GM19238 (cell line): ENCODE measurements at regions not wholly inside any gene's neighbourhood (a gene's known extent, or its start where the extent isn't known, plus 50 kb on each side); places are given as distances from the start of the nearest gene placed in this dataset.
"Not testable (repeated sequence)": the region's sequence is repeated elsewhere in the genome, so short reads cannot be mapped to it uniquely, and the experiment has no call there.

ENCODE experiments used
- DNase-seq: peaks from one replicate; pipeline ENCODE4 v3.0.0; 2011; ENCODE audit warnings: low spot score; ENCODE audit not compliant: insufficient read length

DNA sequence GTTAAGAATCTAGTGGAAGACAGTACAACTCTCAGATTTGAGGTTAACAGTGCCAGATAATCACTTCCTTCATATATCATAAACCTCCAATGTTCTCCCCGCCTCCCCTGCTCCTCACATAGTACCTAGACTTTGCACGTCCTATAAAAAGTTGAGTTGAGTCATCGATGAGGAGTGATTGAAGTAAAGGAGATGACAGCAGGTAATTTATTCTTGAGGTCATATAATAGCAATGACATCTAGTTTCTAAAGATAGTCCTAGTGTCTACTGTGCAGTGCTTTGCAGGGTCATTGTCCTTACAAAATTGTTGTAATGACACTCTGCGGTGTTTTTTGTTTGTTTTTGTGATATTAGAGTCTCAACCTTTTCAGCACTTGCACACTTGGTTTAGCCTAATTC lies 510.5 kb upstream of the LRFN5 start:
- no peak for DNase-seq

DNA sequence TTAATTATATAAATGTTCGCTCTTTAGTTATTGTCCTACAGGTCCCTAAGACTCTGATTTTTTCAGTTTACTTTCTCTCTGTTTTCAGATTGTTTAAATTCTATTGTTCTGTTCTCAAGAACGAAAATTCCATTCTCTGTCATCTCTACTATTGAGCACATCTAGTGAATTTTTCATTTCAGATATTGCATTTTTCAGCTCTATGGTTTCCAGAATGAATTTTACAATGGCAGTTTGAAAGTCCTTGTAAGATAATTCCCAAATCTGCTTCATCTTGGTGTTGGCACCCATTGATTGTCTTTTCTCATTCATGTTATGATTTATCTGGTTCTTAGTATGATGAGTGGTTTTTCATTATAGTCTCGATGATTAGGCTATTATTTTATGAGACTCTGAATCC lies 519.6 kb upstream of the LRFN5 start:
- no peak for DNase-seq

DNA sequence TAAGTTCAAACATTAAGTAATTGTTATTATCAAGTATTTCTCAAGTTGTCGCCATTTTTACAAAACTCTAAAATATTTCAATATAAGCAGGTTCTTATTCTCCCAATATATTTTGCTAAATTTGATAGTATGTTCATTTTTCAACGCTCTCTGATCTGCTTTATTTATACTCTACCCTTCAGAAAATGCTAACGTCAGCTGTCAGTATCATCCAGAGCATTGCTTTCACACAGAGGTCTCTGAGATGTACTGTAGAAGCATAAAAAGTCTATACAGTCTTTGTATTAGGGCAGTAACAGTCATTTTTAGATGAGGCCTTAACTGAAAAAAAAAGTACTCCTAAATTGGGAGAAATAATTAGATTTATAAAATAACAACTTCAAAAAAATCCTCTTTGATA lies 533.1 kb upstream of the LRFN5 start:
- DNase-seq, result no peak

DNA sequence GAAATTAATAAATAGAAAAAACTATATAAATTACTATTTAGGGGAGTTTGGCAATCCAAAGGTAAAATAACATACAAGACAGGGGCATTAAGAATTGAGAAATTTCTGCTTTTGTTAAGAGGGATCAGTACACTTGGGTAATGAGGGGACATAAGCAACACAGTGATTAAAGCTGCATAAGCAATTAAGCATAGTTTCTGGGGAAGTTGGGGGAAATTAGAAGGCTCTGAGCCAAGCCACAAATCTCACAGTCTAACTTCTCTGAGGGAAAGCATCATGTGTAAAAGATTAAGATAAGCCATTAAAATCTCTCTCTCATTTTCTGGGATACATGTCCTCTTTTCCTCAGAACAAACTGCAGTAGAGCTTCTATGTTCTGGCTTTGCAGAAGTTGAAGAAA lies 533.9 kb upstream of the LRFN5 start:
- no peak for DNase-seq

DNA sequence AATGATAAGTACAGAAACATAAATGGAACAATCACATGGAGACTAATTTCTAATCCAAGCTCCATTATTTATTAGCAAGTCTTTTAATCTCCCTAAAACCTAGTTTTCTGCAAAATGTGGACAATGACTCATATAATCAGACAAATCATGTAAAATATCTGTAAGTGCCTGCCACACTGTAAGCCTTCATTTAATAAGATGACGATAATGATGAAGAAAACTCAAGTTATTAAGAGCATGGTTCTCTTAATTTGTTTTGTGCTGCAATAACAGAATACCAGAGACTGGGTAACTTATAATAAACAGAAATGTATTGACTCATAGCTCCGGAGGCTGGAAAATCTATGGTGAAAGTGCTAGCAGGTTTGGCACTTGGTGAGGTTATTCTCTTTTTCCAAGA lies 535.3 kb upstream of the LRFN5 start:
- no peak for DNase-seq

DNA sequence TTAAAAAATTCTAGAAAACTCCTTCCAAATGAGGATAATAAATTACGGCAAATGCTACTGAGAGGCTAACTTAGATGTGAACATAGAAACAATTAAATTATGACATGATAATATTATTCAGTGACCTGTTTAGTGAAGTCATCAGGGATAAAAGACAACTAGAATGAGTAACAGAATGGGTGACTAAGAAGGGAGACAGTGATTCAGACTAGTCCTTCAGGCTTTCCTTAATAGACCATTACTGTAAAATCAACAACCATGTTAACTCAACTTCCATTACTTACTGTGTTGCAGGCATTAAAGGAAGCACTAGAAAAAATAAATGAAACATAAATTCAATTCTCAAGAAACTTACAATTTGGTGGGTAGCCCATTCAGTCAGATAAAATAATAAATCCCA lies 543.9 kb upstream of the LRFN5 start:
- no peak for DNase-seq

DNA sequence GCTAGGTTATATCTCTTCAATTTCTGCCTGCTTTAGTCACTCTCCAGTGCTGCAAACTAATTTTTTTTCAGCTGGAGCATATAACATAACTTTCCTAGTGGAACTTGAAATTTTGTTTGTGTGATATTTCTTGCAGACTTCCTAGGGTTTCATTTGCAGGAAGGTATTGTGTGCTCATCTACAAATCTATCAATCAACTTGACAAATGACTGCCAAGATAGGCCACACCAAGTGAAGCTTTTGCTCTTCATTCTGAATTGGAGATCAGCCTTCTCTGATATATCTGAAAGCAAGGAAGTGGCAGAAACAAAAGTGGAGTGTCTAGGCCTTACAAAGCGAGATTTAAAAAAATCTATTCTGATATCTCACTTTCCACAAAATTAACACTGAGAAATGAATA lies 551.1 kb upstream of the LRFN5 start:
- no peak for DNase-seq

DNA sequence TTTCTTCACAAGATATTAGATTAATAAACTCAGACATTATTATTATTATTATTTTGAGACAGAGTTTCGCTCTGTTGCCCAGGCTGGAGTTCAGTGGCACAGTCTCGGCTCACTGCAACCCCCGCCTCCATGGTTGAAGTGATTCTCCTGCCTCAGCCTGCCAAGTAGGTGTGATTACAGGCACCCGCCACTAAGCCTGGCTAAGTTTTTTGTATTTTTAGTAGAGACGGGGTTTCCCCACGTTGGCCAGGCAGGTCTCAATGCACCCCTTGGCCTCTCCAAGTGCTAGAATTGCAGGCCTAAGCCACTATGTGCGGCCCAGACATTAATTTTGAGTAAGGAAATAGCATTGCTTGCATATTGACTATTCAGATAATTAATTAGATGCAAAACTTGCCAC lies 554.9 kb upstream of the LRFN5 start:
- no peak for DNase-seq

DNA sequence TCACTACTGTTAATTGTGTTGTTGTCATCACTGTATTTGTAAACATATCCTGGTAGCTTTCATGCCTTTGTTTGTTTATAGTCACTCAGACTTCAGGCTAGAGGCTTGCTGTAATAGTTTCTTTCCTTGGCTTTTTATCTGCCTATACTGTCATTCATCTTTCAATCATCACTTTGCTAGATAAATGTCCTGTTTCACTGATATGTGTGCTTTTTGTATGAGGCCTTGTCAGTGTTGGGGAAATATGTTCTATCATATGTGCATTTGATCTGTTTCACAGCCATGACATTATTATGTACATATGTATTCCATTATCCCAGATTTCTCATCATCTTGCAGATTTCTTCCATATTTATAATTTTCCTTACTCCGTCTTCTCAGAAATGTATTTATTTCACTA lies 558.9 kb upstream of the LRFN5 start:
- DNase-seq, result no peak

DNA sequence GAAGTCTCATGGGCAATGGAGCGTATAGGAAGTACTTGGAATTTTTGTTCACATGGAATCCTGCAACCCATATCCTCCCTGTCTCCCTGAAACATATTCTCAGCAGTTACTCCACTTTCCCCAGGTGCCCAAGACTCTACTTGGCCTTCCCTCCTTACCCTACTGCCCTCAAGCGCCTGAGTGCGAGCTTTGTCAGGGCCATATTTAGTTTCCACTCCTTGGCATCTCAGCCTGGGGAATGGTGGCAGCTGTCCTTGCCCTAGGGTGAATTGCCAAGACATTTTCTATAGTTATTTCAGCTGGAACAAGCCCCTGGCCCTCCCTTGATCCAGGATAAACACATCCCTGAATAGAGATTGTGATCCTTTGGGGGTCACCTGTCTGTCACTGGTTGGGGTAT lies 569.3 kb upstream of the LRFN5 start:
- no peak for DNase-seq

DNA sequence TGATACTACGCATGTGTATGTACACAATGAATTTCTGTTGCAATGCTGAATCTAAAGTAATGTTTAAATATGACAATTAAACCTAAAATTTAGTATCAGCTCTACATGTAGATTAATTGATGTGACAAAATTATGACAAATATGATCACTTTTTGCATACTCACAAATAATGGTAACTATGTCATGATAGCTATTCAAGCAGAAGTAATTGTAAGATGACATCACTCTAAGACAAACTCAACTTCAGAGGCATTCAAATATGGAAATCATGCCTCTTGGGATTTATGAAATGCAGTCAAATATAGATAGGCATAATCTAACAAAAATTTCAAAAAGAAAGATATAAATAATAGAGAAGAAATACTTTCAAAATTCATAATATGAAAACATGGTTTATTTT lies 571.7 kb upstream of the LRFN5 start:
- no peak for DNase-seq

DNA sequence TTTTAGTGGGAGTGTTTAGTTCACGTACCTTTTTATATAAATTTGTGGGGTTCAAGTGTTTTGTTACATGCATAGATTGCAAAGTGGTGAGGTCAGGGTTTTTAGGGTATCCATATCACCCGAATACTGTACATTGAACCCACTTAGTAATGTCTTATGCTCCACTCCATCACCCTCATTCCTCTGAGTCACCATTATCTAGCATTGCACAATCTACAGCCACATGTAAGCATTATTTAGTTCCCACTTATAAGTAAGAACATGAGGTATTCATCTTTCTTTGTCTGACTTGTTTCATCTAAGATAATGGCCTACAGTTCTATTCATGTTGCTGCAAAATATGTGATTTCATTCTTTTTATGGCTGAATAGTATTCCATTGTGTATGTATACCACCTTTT lies 583.7 kb upstream of the LRFN5 start:
- DNase-seq, result no peak

DNA sequence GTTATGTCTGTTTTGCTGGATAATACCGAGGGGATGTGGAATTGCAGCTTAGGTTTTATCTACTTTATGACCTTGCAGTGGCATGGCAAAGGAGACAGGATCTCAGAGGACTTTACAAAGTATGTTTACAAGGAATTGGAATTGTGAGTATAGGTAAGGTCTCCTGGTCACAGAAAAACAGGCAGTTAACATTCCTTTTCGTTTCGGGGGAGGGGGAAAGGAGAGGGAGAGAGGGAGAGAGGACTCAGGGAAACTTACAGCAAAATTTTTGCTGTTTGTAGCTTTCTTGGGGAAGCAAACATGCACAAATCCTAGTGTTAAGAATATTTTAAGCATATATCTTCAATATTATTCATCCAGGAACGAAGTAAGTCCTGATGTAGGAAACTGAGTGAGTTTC lies 590.5 kb upstream of the LRFN5 start:
- no peak for DNase-seq

DNA sequence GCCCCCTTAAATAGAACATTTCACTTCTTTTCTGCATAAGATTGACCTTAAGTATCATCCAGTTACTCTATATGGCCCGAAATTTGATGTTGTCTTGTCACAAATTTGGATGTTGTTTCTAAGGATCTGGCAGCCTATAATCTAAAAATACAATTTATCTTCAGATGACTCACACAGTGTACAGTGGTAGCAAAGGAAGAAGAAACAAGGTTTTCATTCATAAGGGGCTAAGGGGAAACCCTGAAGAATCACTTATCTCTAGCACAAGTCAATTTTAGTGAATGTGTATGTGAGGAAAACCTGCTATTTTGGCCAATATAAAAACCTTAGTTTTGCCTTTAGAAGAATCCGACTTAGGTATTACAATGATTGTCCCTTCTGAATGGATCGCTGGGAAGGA lies 606.3 kb upstream of the LRFN5 start:
- DNase-seq, result no peak

DNA sequence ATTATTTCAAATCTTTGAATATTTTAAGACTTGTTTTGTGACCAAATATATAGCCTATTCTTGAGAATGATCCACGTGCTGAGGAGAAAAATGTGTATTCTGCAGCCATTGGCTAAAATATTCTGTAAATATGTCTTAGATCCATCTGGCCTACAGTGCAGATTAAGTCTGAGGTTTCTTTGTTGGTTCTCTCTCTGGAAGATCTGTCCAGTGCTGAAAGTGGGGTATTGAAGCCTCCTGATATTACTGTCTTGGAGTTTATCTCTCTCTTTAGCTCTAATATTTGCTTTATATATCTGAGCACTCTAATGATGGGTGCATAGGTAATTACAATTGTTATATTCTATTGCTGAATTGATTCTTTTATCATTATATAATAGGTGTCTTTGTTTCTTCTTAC lies 617.4 kb upstream of the LRFN5 start:
- no peak for DNase-seq

DNA sequence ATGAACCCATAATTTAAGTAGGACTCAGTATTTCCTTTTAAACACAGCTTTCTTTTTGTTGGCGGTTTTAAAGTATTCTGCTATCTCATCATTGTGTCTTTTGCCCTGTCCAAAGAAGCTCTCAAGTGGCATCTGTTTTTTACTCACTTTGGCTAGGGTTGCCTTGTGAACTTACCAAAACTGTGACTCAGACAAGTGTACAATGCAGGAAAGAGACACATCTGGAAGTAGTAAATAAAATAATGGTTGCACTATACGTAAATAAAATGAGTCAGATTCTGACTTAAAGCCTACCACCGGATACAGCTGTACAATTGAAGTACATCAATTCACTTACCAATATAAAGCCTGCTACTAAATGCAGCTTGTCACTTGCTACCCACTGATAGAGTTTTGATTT lies 619.2 kb upstream of the LRFN5 start:
- no peak for DNase-seq

DNA sequence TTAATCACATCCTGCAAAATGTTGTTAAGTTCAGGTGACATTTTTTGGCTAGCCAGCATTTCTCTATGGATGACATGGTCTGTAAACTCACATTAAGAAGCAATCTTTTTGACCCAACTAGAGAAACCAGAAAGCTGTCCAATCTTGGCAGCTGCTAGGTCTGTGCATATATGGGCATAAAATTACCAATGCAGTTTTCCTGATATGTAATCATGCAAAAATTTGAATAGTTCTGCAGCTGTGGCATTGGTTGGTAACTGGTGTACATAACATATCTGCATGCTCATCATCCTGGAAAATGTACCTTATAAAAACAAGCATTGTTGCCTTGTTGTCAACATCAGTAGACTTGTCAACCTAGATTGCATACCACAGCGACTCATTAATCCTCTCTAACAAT lies 620.0 kb upstream of the LRFN5 start:
- no peak for DNase-seq

DNA sequence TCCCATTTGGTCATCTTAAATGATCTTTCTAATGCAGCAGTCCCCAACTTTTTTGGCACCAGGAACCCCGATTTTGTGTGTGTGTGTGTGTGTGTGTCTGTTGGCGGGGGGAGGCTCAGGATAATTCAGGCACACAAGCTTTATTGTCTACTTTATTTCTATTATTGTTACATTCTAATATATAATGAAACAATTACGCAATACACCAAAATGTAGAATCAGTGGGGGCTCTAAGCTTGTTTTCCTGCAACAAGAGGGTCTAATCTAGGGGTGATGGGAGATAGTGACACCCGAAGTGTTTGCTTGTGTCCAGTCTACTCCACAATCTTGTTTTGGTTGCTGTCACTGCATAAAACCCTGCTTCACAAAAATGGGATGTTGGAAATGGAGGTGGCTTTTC lies 621.1 kb upstream of the LRFN5 start:
- no peak for DNase-seq

DNA sequence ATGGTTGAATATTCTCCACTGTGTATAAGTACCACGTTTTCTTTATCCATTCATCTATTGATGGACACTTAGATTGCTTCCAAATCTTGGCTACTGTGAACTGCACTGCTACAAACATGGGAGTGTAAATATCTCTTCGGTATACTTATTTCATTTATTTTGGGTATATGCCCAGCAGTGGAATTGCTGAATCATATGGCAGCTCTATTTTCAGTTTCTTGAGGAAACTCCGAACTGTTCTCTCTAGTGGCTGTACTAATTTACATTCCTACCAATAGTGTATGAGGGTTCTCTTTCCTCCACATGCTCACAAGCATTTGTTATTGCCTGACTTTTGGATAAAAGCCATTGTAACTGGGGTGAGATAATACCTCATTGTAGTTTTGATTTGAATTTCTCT lies 623.1 kb upstream of the LRFN5 start:
- no peak for DNase-seq

DNA sequence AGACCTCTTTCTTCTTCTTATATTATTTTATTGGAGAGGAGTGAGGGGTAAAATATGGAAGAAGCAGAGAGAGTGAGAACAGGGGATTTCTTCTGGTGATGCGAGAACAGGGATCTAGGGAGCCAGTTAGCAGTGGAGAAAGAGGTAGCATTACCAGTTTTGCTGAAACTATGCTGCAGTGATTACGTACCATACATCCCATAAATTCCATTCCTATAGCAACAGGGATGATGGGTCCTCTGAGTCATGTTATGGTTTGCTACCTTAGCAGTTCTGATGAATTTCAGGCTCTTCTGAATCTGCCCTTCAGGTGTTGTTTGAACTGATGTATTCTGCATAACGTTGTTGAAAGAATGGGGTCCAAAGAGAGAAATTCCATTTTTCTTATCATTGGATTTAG lies 625.4 kb upstream of the LRFN5 start:
- no peak for DNase-seq

DNA sequence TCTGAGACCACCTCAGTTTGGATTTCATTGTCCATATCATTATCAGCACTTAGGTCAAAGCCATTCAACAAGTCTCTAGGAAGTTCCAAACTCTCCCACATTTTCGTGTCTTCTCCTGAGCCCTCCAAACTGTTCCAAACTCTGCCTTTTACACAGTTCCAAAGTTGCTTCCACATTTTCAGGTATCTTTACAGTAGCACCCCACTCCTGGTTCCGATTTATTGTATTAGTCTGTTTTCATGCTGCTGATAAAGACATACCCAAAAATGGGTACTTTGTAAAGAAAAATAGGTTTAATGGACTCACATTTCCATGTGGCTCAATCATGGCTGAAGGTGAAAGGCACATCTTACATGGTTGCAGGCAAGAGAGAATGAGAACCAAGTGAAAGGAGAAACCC lies 646.4 kb upstream of the LRFN5 start:
- DNase-seq, result not testable (repeated sequence)

DNA sequence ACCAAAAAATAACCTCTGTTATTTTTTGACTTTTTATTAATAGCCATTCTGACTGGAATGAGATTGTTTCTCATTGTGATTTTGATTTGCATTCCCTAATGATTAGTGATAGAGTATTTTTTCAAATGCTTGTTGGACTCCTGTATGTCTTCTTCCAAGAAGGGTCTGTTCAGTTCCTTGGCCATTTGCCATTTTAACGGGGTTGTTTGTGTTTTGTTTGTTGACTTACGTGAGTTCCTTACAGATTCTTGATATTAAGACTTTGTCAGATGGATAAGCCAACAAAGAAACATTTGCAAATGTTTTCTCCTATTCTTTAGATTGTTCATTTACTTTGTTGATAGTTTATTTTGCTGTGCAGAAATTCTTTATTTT lies 651.6 kb upstream of the LRFN5 start:
- no peak for DNase-seq

DNA sequence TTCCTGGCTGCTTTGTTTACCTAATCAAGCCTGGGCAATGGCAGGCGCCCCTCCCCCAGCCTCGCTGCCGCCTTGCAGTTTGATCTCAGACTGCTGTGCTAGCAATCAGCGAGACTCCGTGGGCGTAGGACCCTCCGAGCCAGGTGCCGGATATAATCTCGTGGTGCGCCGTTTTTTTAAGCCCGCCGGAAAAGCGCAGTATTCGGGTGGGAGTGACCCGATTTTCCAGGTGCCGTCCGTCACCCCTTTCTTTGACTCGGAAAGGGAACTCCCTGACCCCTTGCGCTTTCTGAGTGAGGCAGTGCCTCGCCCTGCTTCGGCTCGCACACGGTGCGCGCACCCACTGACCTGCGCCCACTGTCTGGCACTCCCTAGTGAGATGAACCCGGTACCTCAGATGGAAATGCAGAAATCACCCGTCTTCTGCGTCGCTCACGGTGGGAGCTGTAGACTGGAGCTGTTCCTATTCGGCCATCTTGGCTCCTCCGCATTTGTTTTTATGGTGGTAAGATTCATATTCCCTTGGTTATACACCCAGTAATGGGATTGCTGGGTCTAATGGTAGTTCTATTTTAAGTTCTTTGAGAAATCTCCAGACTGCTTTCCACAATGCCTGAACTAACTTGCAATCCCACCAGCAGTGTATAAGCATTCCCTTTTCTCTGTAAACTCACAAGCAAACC lies 652.1 kb upstream of the LRFN5 start:
- not testable (repeated sequence) for DNase-seq

DNA sequence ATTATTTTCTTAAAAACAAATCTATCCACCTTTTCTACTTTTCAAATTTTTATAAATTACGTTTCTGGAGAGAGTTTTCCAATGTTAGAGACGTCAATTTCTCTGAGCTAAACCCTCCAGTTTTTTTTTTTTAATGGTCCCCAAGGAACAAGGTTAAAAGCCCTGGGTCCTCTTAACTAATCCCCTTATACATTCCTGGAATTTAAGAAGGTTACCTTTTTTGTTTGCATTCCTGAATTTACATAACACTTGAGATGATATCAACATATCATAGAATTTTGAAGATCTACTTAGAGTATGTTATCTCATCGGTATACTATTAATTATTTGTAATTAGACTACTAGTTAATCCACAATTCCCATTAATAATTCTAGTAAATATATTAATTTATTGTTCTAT lies 662.2 kb upstream of the LRFN5 start:
- DNase-seq, result no peak
